Gastroesophageal sphincter (tissue), 4 donors: ENCODE measurements at regions not wholly inside any gene's neighbourhood (a gene's known extent, or its start where the extent isn't known, plus 50 kb on each side); places are given as distances from the start of the nearest gene placed in this dataset.

ENCODE experiments used
- ATAC-seq: fragments of 150-250 bp; one replicate; pipeline ENCODE4 v1.9.1; 2016; ENCODE audit warnings: mild to moderate bottlenecking, moderate library complexity
- H3K27ac ChIP-seq, 4 donors: fragments of 200-600 bp; sonication (generic) in 3 of 4; 1 replicate in 3 of 4; 2 replicates in 1 of 4; pipeline ENCODE4 v1.5.1; 2016 to 2019
- H3K27me3 ChIP-seq: fragments of 200-600 bp; sonication (generic); one replicate; pipeline ENCODE4 v1.5.1; 2019
- H3K36me3 ChIP-seq, 2 donors: fragments of 200-600 bp; sonication (generic); one replicate each; pipeline ENCODE4 v1.5.1; 2019; ENCODE audit warnings: control low read depth in 1 of 2
- H3K4me1 ChIP-seq, 3 donors: fragments of 200-600 bp; sonication (generic); 1 replicate in 2 of 3; 2 replicates in 1 of 3; pipeline ENCODE4 v1.5.1; 2016 to 2019; ENCODE audit warnings: control low read depth in 2 of 3
- H3K4me3 ChIP-seq, 2 donors: fragments of 200-600 bp; sonication (generic); one replicate each; pipeline ENCODE4 v1.5.1; 2019; ENCODE audit warnings: mild to moderate bottlenecking in 1 of 2, moderate library complexity in 1 of 2
- H3K9me3 ChIP-seq, 3 donors: fragments of 200-600 bp; sonication (generic); one replicate each; pipeline ENCODE4 v1.5.1; 2017 to 2019; ENCODE audit warnings: control low read depth in 2 of 3
- CTCF ChIP-seq, 4 experiments: fragments of 200-600 bp in 2 of 4; fragments of 450-650 bp in 2 of 4; sonication (generic) in 1 of 4; IDR thresholded peaks; one replicate each; pipeline ENCODE4 v1.5.1; 2017 to 2019; ENCODE audit warnings: antibody characterized with exemption in 4 of 4, mild to moderate bottlenecking in 2 of 4, moderate library complexity in 2 of 4
- EP300 ChIP-seq: sonication (generic); formaldehyde crosslinking; IDR thresholded peaks from one replicate; pipeline ENCODE4 v1.6.1; 2017; ENCODE audit warnings: antibody characterized with exemption, mild to moderate bottlenecking
- POLR2A ChIP-seq, 2 donors: fragments of 450-650 bp; IDR thresholded peaks; one replicate each; pipeline ENCODE4 v1.6.1; 2017; ENCODE audit warnings: antibody characterized with exemption in 2 of 2, mild to moderate bottlenecking in 2 of 2, moderate library complexity in 1 of 2
- POLR2AphosphoS5 ChIP-seq: sonication (generic); formaldehyde crosslinking; IDR thresholded peaks from one replicate; pipeline ENCODE4 v1.6.1; 2017; ENCODE audit warnings: antibody characterized with exemption
- WGBS, 2 donors: methylation state at CpG; one replicate each; pipeline ENCODE4 v1.1.5; 2018; ENCODE audit warnings: low coverage in 1 of 2; 5-methylcytosine and 5-hydroxymethylcytosine counted together

DNA sequence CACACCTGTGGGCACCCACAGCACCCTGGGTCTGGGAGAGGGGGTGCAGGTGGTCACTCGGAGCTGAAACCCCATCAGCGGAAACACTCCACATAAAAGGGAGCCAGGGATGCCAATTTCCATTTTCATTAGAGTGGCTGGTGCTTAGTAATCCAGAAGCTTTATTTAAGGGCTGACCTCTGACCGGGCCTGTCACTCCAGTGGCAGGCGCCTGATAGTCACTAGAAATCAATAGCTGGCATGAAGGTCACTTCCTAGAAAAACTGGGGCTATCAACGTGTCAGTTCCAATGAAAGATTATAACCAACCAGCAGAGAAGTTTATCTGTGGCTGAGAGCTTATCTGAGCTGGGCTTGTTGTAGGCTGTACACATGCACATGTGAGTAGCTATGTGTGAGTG is 333.7 kb upstream of the SKOR2 start:
- no peak overlapping the region for H3K4me3 ChIP-seq
- no peaks in the 10 kb centered on the region for H3K36me3 ChIP-seq
- TF ChIP-seq POLR2AphosphoS5 (no peak), EP300 (no peak), CTCF (IDR thresholded peaks at IDR 0.05) (no peak), POLR2A (IDR thresholded peaks at IDR 0.05) (no peak)
- ATAC-seq: no peak
- no peaks in the 10 kb centered on the region for H3K9me3 ChIP-seq
- WGBS, 2 donors: 31 to 39% methylated on average over 5 of the region's 5 CpGs
- H3K4me1 ChIP-seq: no peaks in the 10 kb centered on the region
- H3K27me3 ChIP-seq: peaks cover 14% of the 10 kb centered on the region
- no peak overlapping the region for H3K27ac ChIP-seq

- WGBS, 2 donors: 17% methylated on average over 1 of the region's 3 CpGs; no CpG with 5 or more reads in 1 of the 2 donors
- TF ChIP-seq POLR2A (IDR thresholded peaks at IDR 0.05) (no peak), EP300 (no peak), POLR2AphosphoS5 (no peak), CTCF (IDR thresholded peaks at IDR 0.05) (no peak)
Measured at GRCh38 chr18:47582093-47582492, 330.6 kb upstream of the SKOR2 start.

DNA sequence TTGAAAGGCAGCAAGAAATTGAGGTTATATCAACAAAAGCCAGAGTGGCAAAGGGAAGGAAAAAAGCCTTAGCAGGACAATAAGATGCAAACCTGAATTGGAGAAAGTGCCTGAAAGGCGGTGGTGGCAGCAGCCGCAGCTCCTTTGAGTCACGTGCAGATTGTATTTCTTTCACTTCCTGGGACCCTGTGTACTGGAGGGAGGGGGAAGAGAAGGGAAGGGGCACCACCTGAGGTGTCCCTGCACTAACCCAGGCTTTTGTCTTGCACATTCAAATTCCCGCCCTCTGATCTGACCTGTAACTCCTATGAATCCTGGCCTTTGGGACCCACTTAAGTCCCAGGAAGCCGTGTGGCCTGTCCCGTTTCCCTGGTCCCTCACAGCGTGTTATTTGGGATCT is 326.1 kb upstream of the SKOR2 start:
- H3K36me3 ChIP-seq: no peaks in the 10 kb centered on the region
- ATAC-seq: no peak
- no peaks in the 10 kb centered on the region for H3K9me3 ChIP-seq
- H3K27me3 ChIP-seq: peaks cover 30% of the 10 kb centered on the region
- H3K4me1 ChIP-seq: no peaks in the 10 kb centered on the region
- H3K4me3 ChIP-seq: no peak overlapping the region
- no peak for TF ChIP-seq POLR2A (IDR thresholded peaks at IDR 0.05)
- TF ChIP-seq CTCF (IDR thresholded peaks at IDR 0.05): no peak
- TF ChIP-seq POLR2AphosphoS5: no peak
- H3K27ac ChIP-seq: no peak overlapping the region
- 35% methylated on average over 4 to 7 of the region's 7 CpGs for WGBS, 2 donors

More at GRCh38 chr18:47582093-47582492, 330.6 kb upstream of the SKOR2 start:
- H3K27me3 ChIP-seq: peaks cover 30% of the 10 kb centered on the region
- ATAC-seq: no peak
- no peak overlapping the region for H3K27ac ChIP-seq
- H3K4me1 ChIP-seq: no peaks in the 10 kb centered on the region
- H3K4me3 ChIP-seq: no peak overlapping the region
- H3K9me3 ChIP-seq: no peaks in the 10 kb centered on the region
- H3K36me3 ChIP-seq: no peaks in the 10 kb centered on the region

GRCh38 chr18:47574966-47575365 is 323.5 kb upstream of the SKOR2 start:
- peaks cover 21% of the 10 kb centered on the region for H3K27me3 ChIP-seq
- H3K4me3 ChIP-seq: no peak overlapping the region
- no peaks in the 10 kb centered on the region for H3K4me1 ChIP-seq
- no peaks in the 10 kb centered on the region for H3K9me3 ChIP-seq
- 17 to 57% methylated on average over 3 to 5 of the region's 6 CpGs for WGBS, 2 donors
- no peaks in the 10 kb centered on the region for H3K36me3 ChIP-seq
- TF ChIP-seq CTCF (IDR thresholded peaks at IDR 0.05) (no peak), EP300 (no peak), POLR2AphosphoS5 (no peak), POLR2A (IDR thresholded peaks at IDR 0.05) (no peak)
- ATAC-seq: no peak
- H3K27ac ChIP-seq: no peak overlapping the region

DNA sequence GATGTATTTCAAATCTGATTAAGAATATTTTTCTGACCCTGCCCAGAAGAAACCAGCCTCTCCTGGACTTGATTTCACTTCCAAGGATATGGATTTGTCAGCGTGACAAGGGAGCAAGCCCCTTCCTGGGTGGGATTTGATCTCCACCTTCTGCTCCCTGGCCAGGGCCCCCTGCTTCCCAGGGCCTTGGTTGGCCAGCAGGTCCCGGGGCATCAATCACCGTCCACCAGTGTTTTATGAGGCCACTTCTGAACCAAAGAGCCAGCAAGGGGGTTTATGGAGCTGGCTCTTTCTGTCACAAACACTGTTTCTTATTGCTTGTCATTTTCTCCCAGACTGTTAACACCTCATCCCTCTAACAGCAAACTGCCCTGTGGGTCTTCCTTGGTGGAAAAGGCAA is 320.5 kb upstream of the SKOR2 start:
- 0% methylated on average over 1 of the region's 3 CpGs; no CpG with 5 or more reads in 1 of the 2 donors for WGBS, 2 donors
- no peak overlapping the region for H3K4me3 ChIP-seq
- peaks cover 13% of the 10 kb centered on the region for H3K27me3 ChIP-seq
- ATAC-seq: no peak
- no peaks in the 10 kb centered on the region for H3K9me3 ChIP-seq
- H3K27ac ChIP-seq: no peak overlapping the region
- no peaks in the 10 kb centered on the region for H3K36me3 ChIP-seq
- TF ChIP-seq POLR2AphosphoS5: no peak
- no peak for TF ChIP-seq POLR2A (IDR thresholded peaks at IDR 0.05)
- no peak for TF ChIP-seq EP300
- no peak for TF ChIP-seq CTCF (IDR thresholded peaks at IDR 0.05)
- no peaks in the 10 kb centered on the region for H3K4me1 ChIP-seq
